HFF-Myc (cell line): ENCODE measurements at regions not wholly inside any gene's neighbourhood (a gene's known extent, or its start where the extent isn't known, plus 50 kb on each side); places are given as distances from the start of the nearest gene placed in this dataset.

Experiments used
- DNase-seq: peaks from one replicate; pipeline ENCODE4 v3.0.0-alpha.2; 2011; ENCODE audit warnings: low read depth; ENCODE audit errors: extremely low read depth
- H3K4me3 ChIP-seq: replicated peaks from 2 replicates; pipeline ENCODE4 v1.5.1; 2011; ENCODE audit warnings: low read depth, mild to moderate bottlenecking, control low read depth, low read length
- TF ChIP-seq, protein P1 (sequence below): IDR thresholded peaks from 2 replicates; pipeline ENCODE4 v1.5.1; 2012; ENCODE audit warnings: mild to moderate bottlenecking, low read depth, low read length, control low read depth; ENCODE audit errors: missing control alignments

DNA sequence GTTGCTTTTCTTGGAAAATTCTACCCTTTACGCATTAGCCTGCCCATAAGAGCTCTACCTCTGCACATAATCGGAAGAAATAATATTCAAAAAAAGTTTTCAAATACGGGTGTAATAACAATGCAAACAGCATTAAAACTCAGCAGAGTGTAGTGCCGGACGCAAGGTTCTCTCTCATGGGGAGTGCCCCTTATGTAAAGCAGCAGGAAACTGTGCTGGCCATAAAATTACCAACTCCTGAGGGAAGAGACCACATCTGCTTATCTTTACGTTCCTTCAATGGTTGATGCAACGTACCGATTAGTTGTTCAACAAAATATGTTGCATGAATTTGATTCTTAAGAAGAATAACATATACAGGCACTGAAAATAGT is 118.7 kb upstream of the TMCC3 start:
- DNase-seq: no peak
- no peak overlapping the region for H3K4me3 ChIP-seq
- TF ChIP-seq, protein P1, sequence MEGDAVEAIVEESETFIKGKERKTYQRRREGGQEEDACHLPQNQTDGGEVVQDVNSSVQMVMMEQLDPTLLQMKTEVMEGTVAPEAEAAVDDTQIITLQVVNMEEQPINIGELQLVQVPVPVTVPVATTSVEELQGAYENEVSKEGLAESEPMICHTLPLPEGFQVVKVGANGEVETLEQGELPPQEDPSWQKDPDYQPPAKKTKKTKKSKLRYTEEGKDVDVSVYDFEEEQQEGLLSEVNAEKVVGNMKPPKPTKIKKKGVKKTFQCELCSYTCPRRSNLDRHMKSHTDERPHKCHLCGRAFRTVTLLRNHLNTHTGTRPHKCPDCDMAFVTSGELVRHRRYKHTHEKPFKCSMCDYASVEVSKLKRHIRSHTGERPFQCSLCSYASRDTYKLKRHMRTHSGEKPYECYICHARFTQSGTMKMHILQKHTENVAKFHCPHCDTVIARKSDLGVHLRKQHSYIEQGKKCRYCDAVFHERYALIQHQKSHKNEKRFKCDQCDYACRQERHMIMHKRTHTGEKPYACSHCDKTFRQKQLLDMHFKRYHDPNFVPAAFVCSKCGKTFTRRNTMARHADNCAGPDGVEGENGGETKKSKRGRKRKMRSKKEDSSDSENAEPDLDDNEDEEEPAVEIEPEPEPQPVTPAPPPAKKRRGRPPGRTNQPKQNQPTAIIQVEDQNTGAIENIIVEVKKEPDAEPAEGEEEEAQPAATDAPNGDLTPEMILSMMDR: no peak

DNA sequence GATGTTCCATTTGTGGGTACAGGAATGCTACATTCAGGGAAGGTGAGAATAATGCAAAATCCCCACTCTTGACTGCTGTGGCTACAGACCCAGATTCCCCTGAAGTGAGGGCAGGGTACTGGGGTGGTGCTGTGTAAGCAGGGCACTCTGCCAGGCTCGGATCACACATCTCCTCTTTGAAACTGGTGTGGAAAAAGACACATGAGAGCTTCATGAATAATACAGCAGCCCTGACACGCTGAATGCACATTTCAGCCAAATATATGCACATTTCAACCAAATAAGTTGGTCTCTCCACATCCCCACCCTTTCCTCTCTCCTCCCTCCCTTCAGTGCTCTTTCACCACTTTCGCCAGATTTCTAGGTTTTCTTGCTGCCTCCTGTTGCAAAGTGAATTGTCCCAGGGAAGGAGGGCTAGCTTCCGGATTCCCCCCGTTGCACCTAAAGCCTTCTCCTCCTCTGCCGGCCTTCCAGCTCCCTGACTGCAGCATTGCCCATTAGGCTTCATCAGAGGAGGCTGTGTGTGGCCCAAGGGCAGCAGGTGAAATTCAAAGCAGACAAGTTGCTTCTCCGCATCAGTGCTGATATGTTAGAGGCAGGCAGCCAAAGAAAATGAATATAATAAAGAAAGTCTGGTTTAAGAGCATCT is 118.2 kb upstream of the TMCC3 start:
- TF ChIP-seq, protein P1: no peak
- no peak for DNase-seq
- H3K4me3 ChIP-seq: no peak overlapping the region

- no peak overlapping the region for H3K4me3 ChIP-seq
- TF ChIP-seq, protein P1: no peak
- no peak for DNase-seq
Observed at GRCh38 chr12:94767956-94768355, 117.6 kb upstream of the TMCC3 start.

GRCh38 chr12:94766397-94766796 is 116.0 kb upstream of the TMCC3 start:
- no peak for DNase-seq
- TF ChIP-seq, protein P1: no peak
- H3K4me3 ChIP-seq: no peak overlapping the region

- no peak overlapping the region for H3K4me3 ChIP-seq
- DNase-seq: no peak
- TF ChIP-seq, protein P1: no peak
Observed at GRCh38 chr12:94763462-94763861, 113.1 kb upstream of the TMCC3 start.

DNA sequence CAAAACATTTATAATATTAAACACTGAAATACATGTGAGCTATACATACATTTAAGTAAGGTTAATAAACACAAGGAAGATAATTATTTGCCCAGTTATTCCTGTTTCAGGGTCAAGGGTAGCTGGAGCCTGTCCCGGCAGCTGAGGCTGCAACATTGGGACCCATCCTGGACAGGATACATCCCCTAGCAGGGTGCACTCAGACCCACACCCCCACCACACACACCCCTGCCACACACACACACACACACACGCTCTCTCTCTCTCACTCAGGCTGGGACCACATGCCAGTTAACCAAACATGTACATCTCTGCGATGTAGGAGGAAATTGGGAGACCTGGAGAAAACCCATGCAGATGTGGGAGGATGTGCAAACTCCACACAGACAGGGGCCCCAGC is 112.6 kb upstream of the TMCC3 start:
- TF ChIP-seq, protein P1: no peak

More for the DNA sequence above, 112.6 kb upstream of the TMCC3 start:
- H3K4me3 ChIP-seq: no peak overlapping the region
- DNase-seq: no peak
